ENCODE measurements at regions not wholly inside any gene's neighbourhood (a gene's known extent, or its start where the extent isn't known, plus 50 kb on each side); places are given as distances from the start of the nearest gene placed in this dataset.

DNA sequence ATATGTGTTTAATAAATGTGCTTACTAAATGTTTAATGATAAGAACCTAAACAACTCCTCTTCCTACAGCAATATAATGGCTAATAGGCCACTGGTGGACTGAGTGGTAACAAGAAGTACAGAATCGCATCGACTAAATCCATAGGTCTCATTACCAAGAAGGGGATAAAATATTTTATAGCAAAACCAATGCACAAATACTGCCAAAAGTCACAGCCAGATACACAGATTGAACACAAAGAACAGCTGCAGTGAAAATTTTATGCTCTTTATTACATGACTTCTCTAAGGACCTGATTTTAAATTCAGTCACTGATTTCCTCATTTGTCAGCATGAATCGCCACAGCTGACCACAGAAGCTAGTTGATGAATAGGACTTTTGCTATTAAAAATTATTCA lies 285.4 kb downstream of the DHX15 start:
- no peaks in the 10 kb centered on the region for H3K27me3 ChIP-seq (ENCODE audit: control insufficient read depth in 2 of 2, insufficient read depth in 2 of 2, low read length in 2 of 2)
- H3K4me3 ChIP-seq: no peak overlapping the region
- H4K20me1 ChIP-seq (replicated peaks; ENCODE audit: control insufficient read depth, insufficient read depth, low read length): no peaks in the 10 kb centered on the region
- BruUV-seq (replicated peaks): no TSS peak
- H3K9ac ChIP-seq (ENCODE audit: insufficient read depth in 1 of 2, low read depth in 2 of 2, low read length in 2 of 2): no peak overlapping the region
- H3K9me1 ChIP-seq (ENCODE audit: control insufficient read depth, insufficient read depth, low read length): no peaks in the 10 kb centered on the region
- 4% methylated on average over 3 of the region's 3 CpGs for WGBS (ENCODE audit: insufficient coverage, low coverage, missing lambda C conversion rate)
- H2AFZ ChIP-seq (ENCODE audit: low read depth, low read length): no peak overlapping the region
- DNase-seq (ENCODE audit: extremely low read depth in 1 of 4, low spot score in 3 of 4) (no peak), ATAC-seq (no peak), FAIRE-seq (no peak)
- H3K36me3 ChIP-seq (ENCODE audit: control insufficient read depth, insufficient read depth, low read length): no peaks in the 10 kb centered on the region
- H3K27ac ChIP-seq (ENCODE audit: extremely low read depth, low read depth, low read length): no peak overlapping the region
- intact Hi-C loops (cut with micrococcal nuclease) (no loop called here), in situ Hi-C loops (cut with MboI) (no loop called here)
- H3K79me2 ChIP-seq (ENCODE audit: control insufficient read depth, insufficient read depth, low read length): no peaks in the 10 kb centered on the region
- TF ChIP-seq, protein P1, sequence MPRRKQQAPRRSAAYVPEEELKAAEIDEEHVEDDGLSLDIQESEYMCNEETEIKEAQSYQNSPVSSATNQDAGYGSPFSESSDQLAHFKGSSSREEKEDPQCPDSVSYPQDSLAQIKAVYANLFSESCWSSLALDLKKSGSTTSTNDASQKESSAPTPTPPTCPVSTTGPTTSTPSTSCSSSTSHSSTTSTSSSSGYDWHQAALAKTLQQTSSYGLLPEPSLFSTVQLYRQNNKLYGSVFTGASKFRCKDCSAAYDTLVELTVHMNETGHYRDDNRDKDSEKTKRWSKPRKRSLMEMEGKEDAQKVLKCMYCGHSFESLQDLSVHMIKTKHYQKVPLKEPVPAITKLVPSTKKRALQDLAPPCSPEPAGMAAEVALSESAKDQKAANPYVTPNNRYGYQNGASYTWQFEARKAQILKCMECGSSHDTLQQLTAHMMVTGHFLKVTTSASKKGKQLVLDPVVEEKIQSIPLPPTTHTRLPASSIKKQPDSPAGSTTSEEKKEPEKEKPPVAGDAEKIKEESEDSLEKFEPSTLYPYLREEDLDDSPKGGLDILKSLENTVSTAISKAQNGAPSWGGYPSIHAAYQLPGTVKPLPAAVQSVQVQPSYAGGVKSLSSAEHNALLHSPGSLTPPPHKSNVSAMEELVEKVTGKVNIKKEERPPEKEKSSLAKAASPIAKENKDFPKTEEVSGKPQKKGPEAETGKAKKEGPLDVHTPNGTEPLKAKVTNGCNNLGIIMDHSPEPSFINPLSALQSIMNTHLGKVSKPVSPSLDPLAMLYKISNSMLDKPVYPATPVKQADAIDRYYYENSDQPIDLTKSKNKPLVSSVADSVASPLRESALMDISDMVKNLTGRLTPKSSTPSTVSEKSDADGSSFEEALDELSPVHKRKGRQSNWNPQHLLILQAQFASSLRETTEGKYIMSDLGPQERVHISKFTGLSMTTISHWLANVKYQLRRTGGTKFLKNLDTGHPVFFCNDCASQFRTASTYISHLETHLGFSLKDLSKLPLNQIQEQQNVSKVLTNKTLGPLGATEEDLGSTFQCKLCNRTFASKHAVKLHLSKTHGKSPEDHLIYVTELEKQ (CRISPR knock-in tag; IDR thresholded peaks at IDR 0.05): no peak
- no peak for TF ChIP-seq MEIS2 (IDR thresholded peaks at IDR 0.05; ENCODE audit: partially characterized antibody)
- TF ChIP-seq ZNF24 (IDR thresholded peaks at IDR 0.05): no peak
- no peak for TF ChIP-seq RFX5 (IDR thresholded peaks at IDR 0.05; ENCODE audit: low read depth, low read length)
- no peak for TF ChIP-seq ZFPM2 (CRISPR knock-in tag; IDR thresholded peaks at IDR 0.05)
- no peak for TF ChIP-seq ZBTB1 (CRISPR knock-in tag; IDR thresholded peaks at IDR 0.05; ENCODE audit: borderline replicate concordance, low read depth)
- TF ChIP-seq HMG20A (CRISPR knock-in tag; conservative IDR thresholded peaks at IDR 0.05): no peak
- TF ChIP-seq NR1H2 (CRISPR knock-in tag; IDR thresholded peaks at IDR 0.05): no peak
- no peak for TF ChIP-seq MAFG (tag; conservative IDR thresholded peaks at IDR 0.05)
- no peak overlapping the region for H3K4me2 ChIP-seq (ENCODE audit: insufficient read depth, low read length)
- ChIA-PET CTCF (ENCODE audit: low intra/inter-chr PET ratio) (no interaction called here), POLR2A (no interaction called here)
- H3K4me1 ChIP-seq (replicated peaks in 1 of 2; ENCODE audit: control insufficient read depth in 2 of 2, insufficient read depth in 2 of 2, low read length in 2 of 2): no peaks in the 10 kb centered on the region
- no peaks in the 10 kb centered on the region for H3K9me3 ChIP-seq (replicated peaks; ENCODE audit: control insufficient read depth, insufficient read depth, low read depth, low read length)
